Esophagus muscularis mucosa (tissue), 4 donors: ENCODE measurements at regions not wholly inside any gene's neighbourhood (a gene's known extent, or its start where the extent isn't known, plus 50 kb on each side); places are given as distances from the start of the nearest gene placed in this dataset.

Experiments
- DNase-seq: peaks from one replicate; pipeline ENCODE4 v3.0.0-alpha.2; 2017; ENCODE audit errors: extremely low spot score
- H3K27ac ChIP-seq, 4 donors: fragments of 200-600 bp; sonication (generic); replicated peaks in 1 of 4; 1 replicate in 3 of 4; 2 replicates in 1 of 4; pipeline ENCODE4 v1.5.1; 2016 to 2019; ENCODE audit warnings: mild to moderate bottlenecking in 1 of 4
- H3K27me3 ChIP-seq, 4 donors: fragments of 200-600 bp; sonication (generic); one replicate each; pipeline versions ENCODE4 v1.5.1 to v1.6.0; 2016 to 2019
- H3K36me3 ChIP-seq, 4 donors: fragments of 200-600 bp; sonication (generic); one replicate each; pipeline ENCODE4 v1.5.1; 2016 to 2019
- H3K4me1 ChIP-seq, 4 donors: fragments of 200-600 bp; sonication (generic); one replicate each; pipeline ENCODE4 v1.5.1; 2016 to 2019
- H3K4me3 ChIP-seq, 4 donors: fragments of 200-600 bp; sonication (generic); 1 replicate in 2 of 4; 2 replicates in 2 of 4; pipeline ENCODE4 v1.5.1; 2016 to 2019; ENCODE audit warnings: mild to moderate bottlenecking in 4 of 4, moderate library complexity in 1 of 4
- H3K9me3 ChIP-seq, 4 donors: fragments of 200-600 bp; sonication (generic); 1 replicate in 3 of 4; 2 replicates in 1 of 4; pipeline ENCODE4 v1.5.1; 2016 to 2019
- CTCF ChIP-seq, 3 experiments: fragments of 200-600 bp in 2 of 3; fragments of 450-650 bp in 1 of 3; sonication (generic) in 2 of 3; IDR thresholded peaks; one replicate each; pipeline ENCODE4 v1.5.1; 2017 to 2019; ENCODE audit warnings: antibody characterized with exemption in 3 of 3, mild to moderate bottlenecking in 2 of 3, moderate library complexity in 1 of 3
- EP300 ChIP-seq: sonication (generic); formaldehyde crosslinking; IDR thresholded peaks from one replicate; pipeline ENCODE4 v1.6.1; 2017; ENCODE audit warnings: antibody characterized with exemption
- POLR2A ChIP-seq: fragments of 450-650 bp; IDR thresholded peaks from one replicate; pipeline ENCODE4 v1.6.1; 2017; ENCODE audit warnings: antibody characterized with exemption, moderate library complexity, mild to moderate bottlenecking, low read depth
- POLR2AphosphoS5 ChIP-seq, 2 donors: sonication (generic); formaldehyde crosslinking; IDR thresholded peaks; one replicate each; pipeline ENCODE4 v1.6.1; 2017; ENCODE audit warnings: antibody characterized with exemption in 2 of 2
- WGBS: methylation state at CpG from one replicate; pipeline ENCODE4 v1.1.5; 2018; 5-methylcytosine and 5-hydroxymethylcytosine counted together
- intact Hi-C: fragments of 100-400 bp; cut with DNase I; formaldehyde crosslinking; loops from one replicate; pipeline ENCODE4 v1.15.1; 2023

- intact Hi-C loops: no loop called here
- Histone ChIP-seq H3K9me3 (no peaks in the 10 kb centered on the region), H3K27ac (no peak overlapping the region), H3K4me1 (peaks cover 0 to 2% (median 0%) of the 10 kb centered on the region in 4 donors), H3K36me3 (no peaks in the 10 kb centered on the region), H3K4me3 (no peak overlapping the region), H3K27me3 (no peaks in the 10 kb centered on the region)
- DNase-seq: no peak
- TF ChIP-seq CTCF (IDR thresholded peaks at IDR 0.05): no peak
- 41% methylated on average over 6 of the region's 6 CpGs for WGBS
Observed at GRCh38 chr3:188092648-188093047, 61.3 kb upstream of the LPP start.

GRCh38 chr3:188095431-188095830 lies 58.5 kb upstream of the LPP start:
- no peaks in the 10 kb centered on the region for H3K27me3 ChIP-seq
- DNase-seq: no peak
- intact Hi-C loops: no loop called here
- TF ChIP-seq POLR2A (no peak), EP300 (no peak), CTCF (IDR thresholded peaks at IDR 0.05) (no peak)
- H3K4me3 ChIP-seq: no peak overlapping the region
- no peaks in the 10 kb centered on the region for H3K36me3 ChIP-seq
- no peak overlapping the region for H3K27ac ChIP-seq
- peaks cover 0 to 2% (median 0%) of the 10 kb centered on the region in 4 donors for H3K4me1 ChIP-seq
- H3K9me3 ChIP-seq: peaks cover 0 to 4% (median 2%) of the 10 kb centered on the region in 4 donors
- 86% methylated on average over 2 of the region's 2 CpGs for WGBS

- intact Hi-C loops: no loop called here
- H3K27ac ChIP-seq: no peak overlapping the region
- 77% methylated on average over 7 of the region's 7 CpGs for WGBS
Observed at GRCh38 chr3:188097791-188098190, 56.2 kb upstream of the LPP start.

GRCh38 chr3:188099907-188100306 lies 54.0 kb upstream of the LPP start:
- Histone ChIP-seq H3K27ac (no peak overlapping the region), H3K4me3 (no peak overlapping the region), H3K27me3 (no peaks in the 10 kb centered on the region), H3K36me3 (no peaks in the 10 kb centered on the region), H3K9me3 (peaks cover 5 to 11% (median 8%) of the 10 kb centered on the region in 4 donors), H3K4me1 (peaks cover 0 to 2% (median 0%) of the 10 kb centered on the region in 4 donors)
- intact Hi-C loops: no loop called here
- TF ChIP-seq CTCF (IDR thresholded peaks at IDR 0.05) (no peak), POLR2A (no peak), POLR2AphosphoS5 (IDR thresholded peaks at IDR 0.05) (no peak), EP300 (no peak)
- no peak for DNase-seq
- WGBS: 84% methylated on average over 6 of the region's 6 CpGs

More at GRCh38 chr3:188097791-188098190, 56.2 kb upstream of the LPP start:
- Histone ChIP-seq H3K27me3 (no peaks in the 10 kb centered on the region), H3K4me1 (peaks cover 0 to 2% (median 0%) of the 10 kb centered on the region in 4 donors), H3K4me3 (no peak overlapping the region), H3K9me3 (peaks cover 5 to 11% (median 8%) of the 10 kb centered on the region in 4 donors), H3K36me3 (no peaks in the 10 kb centered on the region)
- TF ChIP-seq POLR2AphosphoS5 (IDR thresholded peaks at IDR 0.05) (no peak), POLR2A (no peak), CTCF (IDR thresholded peaks at IDR 0.05) (no peak), EP300 (no peak)
- no peak for DNase-seq

GRCh38 chr3:188102861-188103547 lies 51.0 kb upstream of the LPP start:
- H3K4me1 ChIP-seq: no peaks in the 10 kb centered on the region
- intact Hi-C loops: no loop called here
- H3K27ac ChIP-seq: no peak overlapping the region
- WGBS: 88% methylated on average over 6 of the region's 6 CpGs
- TF ChIP-seq CTCF (IDR thresholded peaks at IDR 0.05) (no peak), POLR2A (no peak), EP300 (no peak), POLR2AphosphoS5 (IDR thresholded peaks at IDR 0.05) (no peak)
- H3K36me3 ChIP-seq: no peaks in the 10 kb centered on the region
- H3K4me3 ChIP-seq: no peak overlapping the region
- H3K27me3 ChIP-seq: no peaks in the 10 kb centered on the region
- DNase-seq: no peak
- peaks cover 5 to 11% (median 8%) of the 10 kb centered on the region in 4 donors for H3K9me3 ChIP-seq
